ENCODE measurements at regions not wholly inside any gene's neighbourhood (a gene's known extent, or its start where the extent isn't known, plus 50 kb on each side); places are given as distances from the start of the nearest gene placed in this dataset.

GRCh38 chr13:90612391-90612790 lies 735.1 kb upstream of the MIR17HG start:
- no peak for TF ChIP-seq CTCF (IDR thresholded peaks at IDR 0.05)
- no peak for TF ChIP-seq POLR2A (IDR thresholded peaks at IDR 0.05)
- TF ChIP-seq POLR2AphosphoS5 (IDR thresholded peaks at IDR 0.05): no peak
- TF ChIP-seq EP300 (IDR thresholded peaks at IDR 0.05): no peak

All from gastroesophageal sphincter (tissue), 3 donors.